22Rv1 (cell line): ENCODE measurements at regions not wholly inside any gene's neighbourhood (a gene's known extent, or its start where the extent isn't known, plus 50 kb on each side); places are given as distances from the start of the nearest gene placed in this dataset.

Source experiments
- H3K27ac ChIP-seq: fragments of 450-650 bp; 2 replicates; pipeline ENCODE4 v1.5.1; 2017
- CTCF ChIP-seq: fragments of 450-650 bp; IDR thresholded peaks from 2 replicates; pipeline ENCODE4 v1.5.1; 2017; ENCODE audit warnings: mild to moderate bottlenecking
- ZFX ChIP-seq: fragments of 450-650 bp; IDR thresholded peaks from 2 replicates; pipeline ENCODE4 v1.6.1; 2017; ENCODE audit warnings: antibody characterized with exemption, borderline replicate concordance

DNA sequence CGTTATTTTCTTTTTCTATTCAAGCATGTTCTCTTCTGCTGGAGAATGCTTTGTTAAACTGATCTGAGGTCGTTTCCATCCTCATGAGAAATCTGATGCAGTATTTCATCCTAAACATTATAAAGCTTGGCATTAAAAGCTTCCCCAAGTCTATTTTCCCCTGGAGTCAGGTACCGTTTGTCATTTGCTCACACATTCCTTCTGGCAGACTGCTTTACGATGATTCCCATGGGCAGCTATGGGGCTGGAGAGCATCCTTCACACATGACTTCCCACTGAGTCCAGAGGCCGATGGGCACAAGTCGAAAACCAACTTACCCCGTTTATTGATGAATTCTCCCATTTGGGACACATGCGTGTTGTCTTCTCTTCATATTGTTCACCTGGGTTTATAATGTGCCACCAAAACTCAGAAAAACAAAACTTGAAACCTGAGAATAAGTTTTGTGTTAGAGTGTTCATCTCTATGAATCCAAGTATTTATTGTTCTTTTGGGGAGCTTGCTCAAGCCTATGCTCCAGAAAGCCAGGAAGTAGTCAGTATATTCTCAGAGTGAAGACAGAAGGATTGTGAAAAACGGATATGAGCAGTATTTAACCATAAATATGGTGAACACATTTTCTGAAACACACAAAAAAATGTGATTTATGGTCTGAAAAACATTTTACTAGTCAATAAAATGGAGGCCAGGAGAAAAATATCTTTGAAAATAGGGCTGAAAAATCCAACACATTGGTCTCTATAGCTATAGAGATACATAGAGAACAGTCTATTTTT is 298.8 kb upstream of the NOCT start:
- TF ChIP-seq ZFX (no peak), CTCF (no peak)
- no peak overlapping the region for H3K27ac ChIP-seq

DNA sequence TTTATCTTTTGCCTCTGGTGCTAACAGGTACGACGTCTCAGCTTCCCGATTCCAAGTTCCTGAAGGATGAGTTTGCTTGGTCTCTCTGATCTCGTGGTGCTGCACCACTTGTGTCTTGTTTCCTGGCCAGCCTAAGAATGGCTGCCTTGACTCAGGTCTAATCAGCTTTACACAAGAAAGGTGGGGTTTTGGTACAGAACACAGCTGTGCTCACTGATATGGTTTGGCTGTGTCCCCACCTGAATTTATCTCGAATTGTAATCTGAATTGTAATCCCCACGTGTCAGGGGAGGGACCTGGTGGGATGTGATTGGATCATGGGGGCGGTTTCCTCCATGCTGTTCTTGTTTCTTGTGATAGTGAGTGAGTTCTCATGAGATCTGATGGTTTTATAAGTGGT is 305.3 kb upstream of the NOCT start:
- TF ChIP-seq ZFX (no peak), CTCF (no peak)
- no peak overlapping the region for H3K27ac ChIP-seq

DNA sequence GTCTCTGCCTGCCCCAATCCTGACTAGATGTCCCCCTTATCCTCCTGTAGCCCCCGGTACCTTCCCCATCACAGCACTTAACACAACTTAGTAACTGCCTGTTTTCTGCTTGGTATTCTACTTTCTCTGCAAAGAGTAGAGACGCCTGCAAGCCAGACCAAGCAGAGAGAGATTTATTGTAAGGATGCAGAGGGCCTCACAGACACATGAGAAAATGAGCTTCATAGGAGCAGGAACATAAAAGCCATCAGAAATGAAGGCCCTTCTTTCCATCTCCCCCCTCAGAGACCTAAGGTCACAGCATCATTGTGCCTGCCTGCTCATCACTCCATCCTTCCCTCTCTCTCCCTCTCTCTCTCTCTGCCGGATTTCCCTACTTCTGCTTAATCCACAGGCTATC is 305.7 kb upstream of the NOCT start:
- H3K27ac ChIP-seq, result no peak overlapping the region

GRCh38 chr4:138707746-138708677 is 307.6 kb upstream of the NOCT start:
- TF ChIP-seq CTCF (no peak), ZFX (no peak)
- H3K27ac ChIP-seq, result no peak overlapping the region

More for the DNA sequence above, 305.7 kb upstream of the NOCT start:
- no peak for TF ChIP-seq ZFX
- TF ChIP-seq CTCF, result no peak

DNA sequence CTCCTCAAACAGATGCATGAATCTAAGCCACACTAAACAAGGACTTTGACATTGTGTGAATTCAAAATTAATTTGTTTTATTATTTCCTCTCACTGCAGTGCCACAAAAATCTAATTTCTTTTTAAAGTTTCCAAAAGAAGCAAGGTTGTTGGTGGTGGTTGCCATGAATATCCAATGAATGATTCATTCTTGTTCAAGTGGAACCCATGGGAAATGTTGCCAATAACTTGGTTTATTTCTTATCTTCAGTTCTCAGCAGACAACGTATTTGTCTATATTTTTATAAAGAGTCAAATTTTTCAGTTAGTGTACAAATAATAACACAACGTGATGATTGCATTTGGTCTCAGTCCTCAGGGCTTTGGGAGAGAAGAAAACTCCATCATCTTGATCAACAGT is 309.4 kb upstream of the NOCT start:
- H3K27ac ChIP-seq, result no peak overlapping the region
- TF ChIP-seq CTCF (no peak), ZFX (no peak)

GRCh38 chr4:138702190-138702824 is 313.3 kb upstream of the NOCT start:
- H3K27ac ChIP-seq, result no peak overlapping the region
- TF ChIP-seq CTCF, result no peak
- TF ChIP-seq ZFX, result no peak

DNA sequence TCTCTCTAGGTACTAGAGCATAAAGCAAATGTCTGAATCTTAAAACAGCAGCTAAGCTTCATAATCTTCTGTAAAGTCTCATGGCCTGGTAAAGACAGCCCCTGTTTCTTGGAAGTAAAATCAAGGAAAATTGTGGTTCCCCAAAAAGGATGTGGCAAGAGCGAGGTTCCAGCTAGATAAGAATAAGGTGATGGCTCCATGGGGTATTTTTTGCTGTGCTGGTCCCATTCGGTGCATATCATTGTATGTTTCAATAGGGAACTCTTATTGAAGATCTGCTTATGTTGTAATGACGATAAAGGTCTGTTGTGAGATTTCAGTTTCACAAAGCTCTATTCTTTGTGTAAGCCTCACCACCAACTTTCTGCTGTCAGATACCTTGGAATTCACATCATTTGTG is 316.9 kb upstream of the NOCT start:
- no peak overlapping the region for H3K27ac ChIP-seq
- TF ChIP-seq CTCF, result no peak
- TF ChIP-seq ZFX, result no peak
